ENCODE measurements at regions not wholly inside any gene's neighbourhood (a gene's known extent, or its start where the extent isn't known, plus 50 kb on each side); places are given as distances from the start of the nearest gene placed in this dataset.

- TF ChIP-seq ATF3 (IDR thresholded peaks at IDR 0.05), result no peak
- TF ChIP-seq ATF3 (CRISPR knock-in tag; conservative IDR thresholded peaks at IDR 0.05), result no peak
- TF ChIP-seq TEAD4 (IDR thresholded peaks at IDR 0.05; ENCODE audit: low read length), result no peak
- TF ChIP-seq TEAD4 (CRISPR knock-in tag; IDR thresholded peaks at IDR 0.05; ENCODE audit: borderline replicate concordance), result no peak
- no peak for TF ChIP-seq STAT6 (CRISPR knock-in tag; IDR thresholded peaks at IDR 0.05)
- TF ChIP-seq RBM25 (IDR thresholded peaks at IDR 0.05; ENCODE audit: low read depth, low read length, severe bottlenecking), result no peak
- no peak for TF ChIP-seq ZNF12 (CRISPR knock-in tag; IDR thresholded peaks at IDR 0.05)
- no peak for TF ChIP-seq ELK3 (CRISPR knock-in tag; IDR thresholded peaks at IDR 0.05)
- TF ChIP-seq CBFA2T2 (conservative IDR thresholded peaks at IDR 0.05), result no peak
- TF ChIP-seq ZZZ3 (IDR thresholded peaks at IDR 0.05), result no peak
- TF ChIP-seq, protein P1, sequence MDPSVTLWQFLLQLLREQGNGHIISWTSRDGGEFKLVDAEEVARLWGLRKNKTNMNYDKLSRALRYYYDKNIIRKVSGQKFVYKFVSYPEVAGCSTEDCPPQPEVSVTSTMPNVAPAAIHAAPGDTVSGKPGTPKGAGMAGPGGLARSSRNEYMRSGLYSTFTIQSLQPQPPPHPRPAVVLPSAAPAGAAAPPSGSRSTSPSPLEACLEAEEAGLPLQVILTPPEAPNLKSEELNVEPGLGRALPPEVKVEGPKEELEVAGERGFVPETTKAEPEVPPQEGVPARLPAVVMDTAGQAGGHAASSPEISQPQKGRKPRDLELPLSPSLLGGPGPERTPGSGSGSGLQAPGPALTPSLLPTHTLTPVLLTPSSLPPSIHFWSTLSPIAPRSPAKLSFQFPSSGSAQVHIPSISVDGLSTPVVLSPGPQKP (CRISPR knock-in tag; IDR thresholded peaks at IDR 0.05), result no peak
- no peak for TF ChIP-seq FOXP4 (CRISPR knock-in tag; IDR thresholded peaks at IDR 0.05; ENCODE audit: borderline replicate concordance)
Measured at GRCh38 chr11:119859684-119860083, 130.7 kb upstream of the NECTIN1 start (continued).

Measured in K562 (cell line).